DOHH2 (cell line): ENCODE measurements at regions not wholly inside any gene's neighbourhood (a gene's known extent, or its start where the extent isn't known, plus 50 kb on each side); places are given as distances from the start of the nearest gene placed in this dataset.

ENCODE experiments used
- CTCF ChIP-seq: fragments of 200-600 bp; sonication (generic); IDR thresholded peaks from one replicate; pipeline ENCODE4 v1.5.1; 2014; ENCODE audit warnings: antibody characterized with exemption, mild to moderate bottlenecking, low read depth, low read length; ENCODE audit not compliant: poor library complexity, severe bottlenecking
- EZH2phosphoT487 ChIP-seq: fragments of 200-600 bp; sonication (generic); IDR thresholded peaks from 2 replicates; pipeline ENCODE4 v1.6.1; 2017; ENCODE audit warnings: borderline replicate concordance, mild to moderate bottlenecking, antibody characterized with exemption, low read length, moderate library complexity, mixed read lengths

- TF ChIP-seq CTCF (no peak), EZH2phosphoT487 (no peak)
Measured at GRCh38 chr3:4015426-4015825, 216.2 kb downstream of the LRRN1 start.
